GM23338 (cell line): ENCODE measurements at regions not wholly inside any gene's neighbourhood (a gene's known extent, or its start where the extent isn't known, plus 50 kb on each side); places are given as distances from the start of the nearest gene placed in this dataset.
"Not testable (repeated sequence)": the region's sequence is repeated elsewhere in the genome, so short reads cannot be mapped to it uniquely, and the experiment has no call there.

Experiments used
- ATAC-seq: fragments of 200-7000 bp; cut with Tn5 transposase; 3 replicates; pipeline ENCODE4 v1.9.1; 2020
- DNase-seq: peaks from one replicate; pipeline ENCODE4 v3.0.0-alpha.2; 2015; ENCODE audit warnings: low spot score
- H2AFZ ChIP-seq: fragments of 200-600 bp; sonication (generic); 2 replicates; pipeline ENCODE4 v1.8.0; 2016; ENCODE audit warnings: antibody characterized with exemption, mild to moderate bottlenecking, moderate library complexity
- H3F3A ChIP-seq: fragments of 200-600 bp; sonication (generic); replicated peaks from 2 replicates; pipeline ENCODE4 v1.8.0; 2017; ENCODE audit warnings: antibody characterized with exemption, mixed run types, low read depth
- H3K27ac ChIP-seq: fragments of 200-600 bp; sonication (generic); 2 replicates; pipeline ENCODE4 v1.6.1; 2016; ENCODE audit warnings: low read depth
- H3K27me3 ChIP-seq: fragments of 200-600 bp; sonication (generic); 2 replicates; pipeline ENCODE4 v1.8.0; 2016; ENCODE audit warnings: mild to moderate bottlenecking, mixed run types, moderate library complexity; ENCODE audit not compliant: insufficient read depth
- H3K36me3 ChIP-seq: fragments of 200-600 bp; sonication (generic); 2 replicates; pipeline ENCODE4 v1.8.0; 2016; ENCODE audit warnings: mild to moderate bottlenecking; ENCODE audit not compliant: insufficient read depth
- H3K4me1 ChIP-seq: fragments of 200-600 bp; sonication (generic); 2 replicates; pipeline ENCODE4 v1.8.0; 2016; ENCODE audit warnings: mild to moderate bottlenecking, moderate library complexity; ENCODE audit not compliant: insufficient read depth
- H3K4me2 ChIP-seq: fragments of 200-600 bp; sonication (generic); 2 replicates; pipeline ENCODE4 v1.7.1; 2017; ENCODE audit warnings: mixed run types
- H3K4me3 ChIP-seq: fragments of 200-600 bp; sonication (generic); 2 replicates; pipeline ENCODE4 v1.6.1; 2016; ENCODE audit warnings: mixed run types
- H3K79me2 ChIP-seq: fragments of 200-600 bp; sonication (generic); replicated peaks from 2 replicates; pipeline ENCODE4 v1.8.0; 2017; ENCODE audit warnings: mild to moderate bottlenecking; ENCODE audit not compliant: insufficient read depth
- H3K9me2 ChIP-seq: fragments of 200-600 bp; sonication (generic); 2 replicates; pipeline ENCODE4 v1.8.0; 2017; ENCODE audit not compliant: insufficient read depth
- H4K20me1 ChIP-seq: fragments of 200-600 bp; sonication (generic); replicated peaks from 2 replicates; pipeline ENCODE4 v1.8.0; 2017; ENCODE audit warnings: mild to moderate bottlenecking; ENCODE audit not compliant: insufficient read depth
- H3K27ac Mint-ChIP-seq: 2 replicates; pipeline ENCODE4 v1.8.0; 2020; ENCODE audit warnings: inconsistent platforms, mild to moderate bottlenecking, moderate library complexity, mixed read lengths
- H3K27me3 Mint-ChIP-seq: 3 replicates; pipeline ENCODE4 v1.8.0; 2022; ENCODE audit warnings: low read depth, mild to moderate bottlenecking, moderate library complexity, mixed read lengths, inconsistent platforms; ENCODE audit not compliant: insufficient read depth, poor library complexity
- H3K36me3 Mint-ChIP-seq: 3 replicates; pipeline ENCODE4 v1.8.0; 2021; ENCODE audit warnings: low read depth, mild to moderate bottlenecking, inconsistent platforms, moderate library complexity, mixed read lengths
- H3K4me1 Mint-ChIP-seq: 3 replicates; pipeline ENCODE4 v1.8.0; 2020; ENCODE audit warnings: mild to moderate bottlenecking, inconsistent platforms, mixed read lengths
- H3K4me3 Mint-ChIP-seq: 3 replicates; pipeline ENCODE4 v1.8.0; 2021; ENCODE audit warnings: moderate library complexity, mild to moderate bottlenecking, inconsistent platforms, mixed read lengths
- H3K9me3 Mint-ChIP-seq: 3 replicates; pipeline ENCODE4 v1.8.0; 2020; ENCODE audit warnings: moderate library complexity, mild to moderate bottlenecking, inconsistent platforms, mixed read lengths
- CTCF ChIP-seq, 2 experiments: fragments of 200-600 bp in 1 of 2; sonication (generic) in 1 of 2; conservative IDR thresholded peaks; 2 replicates each; pipeline versions ENCODE4 v1.5.1 to v1.6.1; 2016 to 2017; ENCODE audit warnings: antibody characterized with exemption in 2 of 2, low read depth in 2 of 2, mild to moderate bottlenecking in 2 of 2, moderate library complexity in 1 of 2

GRCh38 chr17:16832206-16832605 is 139.7 kb downstream of the TNFRSF13B start:
- H3K79me2 ChIP-seq, H3K27ac Mint-ChIP-seq, H2AFZ ChIP-seq, H3K36me3 ChIP-seq, H3K9me3 Mint-ChIP-seq, ATAC-seq, H3K36me3 Mint-ChIP-seq, H3K27ac ChIP-seq, H3K4me3 Mint-ChIP-seq, H3K4me1 Mint-ChIP-seq, H3K27me3 ChIP-seq, H3K4me1 ChIP-seq, H3K4me2 ChIP-seq, DNase-seq, H3K27me3 Mint-ChIP-seq, H4K20me1 ChIP-seq, H3F3A ChIP-seq, H3K9me2 ChIP-seq, H3K4me3 ChIP-seq: not testable (repeated sequence)

- H3K4me3 ChIP-seq, H3F3A ChIP-seq, H3K9me3 Mint-ChIP-seq, H3K79me2 ChIP-seq, ATAC-seq, H4K20me1 ChIP-seq, H3K9me2 ChIP-seq, H3K27ac ChIP-seq, DNase-seq, H3K27ac Mint-ChIP-seq, H3K4me3 Mint-ChIP-seq, H2AFZ ChIP-seq, H3K27me3 ChIP-seq, H3K4me1 Mint-ChIP-seq, H3K36me3 Mint-ChIP-seq, H3K27me3 Mint-ChIP-seq, H3K4me1 ChIP-seq, H3K4me2 ChIP-seq, H3K36me3 ChIP-seq: not testable (repeated sequence)
Measured at GRCh38 chr17:16830770-16831169, 140.7 kb downstream of the CCDC144A start.

GRCh38 chr17:16830219-16830618 is 140.2 kb downstream of the CCDC144A start:
- not testable (repeated sequence) for H3K4me2 ChIP-seq, H3K79me2 ChIP-seq, H3K36me3 ChIP-seq, DNase-seq, H3K4me1 Mint-ChIP-seq, H3K9me3 Mint-ChIP-seq, H3K4me3 Mint-ChIP-seq, H3K27ac Mint-ChIP-seq, H3F3A ChIP-seq, H4K20me1 ChIP-seq, H3K27me3 Mint-ChIP-seq, H3K27me3 ChIP-seq, H2AFZ ChIP-seq, H3K36me3 Mint-ChIP-seq, H3K4me1 ChIP-seq, H3K4me3 ChIP-seq, H3K27ac ChIP-seq, H3K9me2 ChIP-seq
- TF ChIP-seq CTCF (conservative IDR thresholded peaks at IDR 0.05; ENCODE audit: low read depth in 2 of 2) = peak in 1 of 2 experiments; percentile 24; a peak in 2 of 4 replicates
- peak; percentile 70 for ATAC-seq
